RWPE1 (cell line): ENCODE measurements at regions not wholly inside any gene's neighbourhood (a gene's known extent, or its start where the extent isn't known, plus 50 kb on each side); places are given as distances from the start of the nearest gene placed in this dataset.
A peak's percentile ranks its signal among the peaks of the same experiment; 100 is the strongest.

Experiments
- CTCF ChIA-PET: fragments of 350-600 bp; sonication (Branson Sonifier 250); formaldehyde crosslinking; extraction: SDS; loops from one replicate; lab custom pipeline; 2021; lab: Yijun Ruan, JAX
- POLR2A ChIA-PET: fragments of 400-600 bp; formaldehyde crosslinking; extraction: SDS; loops from one replicate; lab custom pipeline; 2020; ENCODE audit warnings: antibody characterized with exemption; ENCODE audit not compliant: low non-redundant PET; lab: Yijun Ruan, JAX
- DNase-seq: peaks from one replicate; pipeline ENCODE4 v3.0.0; 2012; ENCODE audit warnings: low spot score
- H3K27ac ChIP-seq: fragments of 450-650 bp; 2 replicates; pipeline ENCODE4 v1.5.1; 2017
- TF ChIP-seq, protein P1 (sequence below): fragments of 450-650 bp; conservative IDR thresholded peaks from 2 replicates; pipeline ENCODE4 v1.5.1; 2017; ENCODE audit warnings: low read depth, mild to moderate bottlenecking

DNA sequence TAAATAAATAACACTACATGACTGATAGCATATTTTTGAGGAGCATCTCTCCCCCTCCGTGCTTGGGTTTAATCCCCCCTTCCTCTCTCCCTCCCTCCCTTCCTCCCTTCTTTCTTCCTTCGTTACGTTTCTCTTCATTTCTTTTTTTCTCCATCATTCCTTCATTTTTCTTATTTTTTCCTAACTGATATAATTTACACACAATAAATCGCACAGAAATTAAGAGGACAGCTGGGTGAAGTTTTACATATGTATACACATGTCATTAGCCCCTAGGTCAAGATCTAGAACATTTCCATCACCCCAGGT lies 51.4 kb upstream of the EZR start:
- TF ChIP-seq, protein P1, sequence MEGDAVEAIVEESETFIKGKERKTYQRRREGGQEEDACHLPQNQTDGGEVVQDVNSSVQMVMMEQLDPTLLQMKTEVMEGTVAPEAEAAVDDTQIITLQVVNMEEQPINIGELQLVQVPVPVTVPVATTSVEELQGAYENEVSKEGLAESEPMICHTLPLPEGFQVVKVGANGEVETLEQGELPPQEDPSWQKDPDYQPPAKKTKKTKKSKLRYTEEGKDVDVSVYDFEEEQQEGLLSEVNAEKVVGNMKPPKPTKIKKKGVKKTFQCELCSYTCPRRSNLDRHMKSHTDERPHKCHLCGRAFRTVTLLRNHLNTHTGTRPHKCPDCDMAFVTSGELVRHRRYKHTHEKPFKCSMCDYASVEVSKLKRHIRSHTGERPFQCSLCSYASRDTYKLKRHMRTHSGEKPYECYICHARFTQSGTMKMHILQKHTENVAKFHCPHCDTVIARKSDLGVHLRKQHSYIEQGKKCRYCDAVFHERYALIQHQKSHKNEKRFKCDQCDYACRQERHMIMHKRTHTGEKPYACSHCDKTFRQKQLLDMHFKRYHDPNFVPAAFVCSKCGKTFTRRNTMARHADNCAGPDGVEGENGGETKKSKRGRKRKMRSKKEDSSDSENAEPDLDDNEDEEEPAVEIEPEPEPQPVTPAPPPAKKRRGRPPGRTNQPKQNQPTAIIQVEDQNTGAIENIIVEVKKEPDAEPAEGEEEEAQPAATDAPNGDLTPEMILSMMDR = no peak
- ChIA-PET CTCF (no interaction called here), POLR2A (no interaction called here)
- no peak for DNase-seq
- H3K27ac ChIP-seq = peak overlapping the region; percentile 96

- TF ChIP-seq, protein P1 = no peak
- ChIA-PET POLR2A (interaction anchor here (0.5 to 1.7 kb wide), 5 partner anchors 9 to 163 kb away, joined by 3 to 5 read pairs (median 3); no protein-coding TSS in a partner anchor), CTCF (interaction anchor here (0.5 kb wide), 1 partner anchor 69 kb away, joined by 3 read pairs; no protein-coding TSS in a partner anchor)
- DNase-seq = peak; percentile 99
- H3K27ac ChIP-seq = peak overlapping the region; percentile 96
These were observed 50.9 kb upstream of the EZR start for GRCh38 chr6:158869826-158870648.

DNA sequence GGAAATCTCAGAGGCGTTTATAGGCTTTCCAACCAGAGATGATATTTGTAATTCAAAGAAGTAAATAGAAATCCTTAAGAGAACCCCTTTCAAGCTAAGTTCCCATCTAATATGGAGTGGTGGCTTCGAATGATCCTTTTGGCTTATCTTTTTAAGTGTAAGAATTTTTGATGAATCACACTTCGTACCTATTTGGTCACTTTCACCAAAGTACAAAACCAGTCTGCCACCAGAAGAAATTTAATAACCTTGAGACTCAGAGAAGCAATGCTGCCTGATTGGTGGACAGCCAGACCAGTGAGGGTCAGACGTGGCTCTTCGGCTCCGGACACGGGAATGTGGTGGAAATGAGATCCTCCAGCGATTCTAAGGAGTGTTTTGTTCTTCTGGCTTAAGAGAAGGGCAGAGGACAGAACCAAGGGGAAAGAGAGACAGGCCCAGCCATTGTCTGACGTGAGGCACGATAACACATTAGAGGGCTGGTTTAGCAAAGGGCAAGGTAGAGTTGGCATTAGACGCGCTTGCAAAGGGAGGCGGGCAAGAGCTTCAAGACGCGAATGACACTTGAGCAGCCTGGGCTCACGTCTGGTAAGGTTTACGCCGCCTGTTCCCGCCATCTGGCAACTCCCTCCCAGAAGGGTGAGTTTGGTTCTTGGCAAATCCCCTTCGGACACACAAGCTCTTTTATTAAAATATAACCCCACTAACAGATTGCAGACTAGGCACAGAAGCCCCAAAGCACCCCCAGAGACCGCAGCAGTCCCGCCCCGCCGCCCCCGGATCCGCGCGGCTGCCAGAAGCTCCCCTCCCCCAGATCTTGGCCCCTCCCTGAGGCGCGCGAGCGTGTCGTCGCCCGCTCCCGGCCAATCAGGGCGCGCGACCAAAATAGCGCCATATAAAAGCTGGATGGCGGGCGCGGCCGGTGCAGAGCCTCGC lies 50.0 kb upstream of the EZR start:
- POLR2A ChIA-PET = interaction anchor here (0.6 to 1.7 kb wide), 5 partner anchors 8 to 52 kb away, joined by 3 to 5 read pairs (median 5); no protein-coding TSS in a partner anchor
- no peak for DNase-seq

More for the DNA sequence above, 50.0 kb upstream of the EZR start:
- H3K27ac ChIP-seq = peak overlapping the region; percentile 96
- TF ChIP-seq, protein P1 = no peak
- CTCF ChIA-PET = no interaction called here
